Upper lobe of left lung (tissue), 4 donors: ENCODE measurements at regions not wholly inside any gene's neighbourhood (a gene's known extent, or its start where the extent isn't known, plus 50 kb on each side); places are given as distances from the start of the nearest gene placed in this dataset.

Experiments used
- POLR2A ChIP-seq, 4 donors: fragments of 450-650 bp; IDR thresholded peaks; one replicate each; pipeline ENCODE4 v1.5.1; 2016 to 2017; ENCODE audit warnings: antibody characterized with exemption in 4 of 4, mild to moderate bottlenecking in 2 of 4
- TF ChIP-seq, protein P1 (sequence below), 6 experiments: fragments of 450-650 bp in 4 of 6; fragments of 200-600 bp in 2 of 6; sonication (generic) in 2 of 6; IDR thresholded peaks; one replicate each; pipeline ENCODE4 v1.5.1; 2016 to 2019; ENCODE audit warnings: antibody characterized with exemption in 6 of 6

DNA sequence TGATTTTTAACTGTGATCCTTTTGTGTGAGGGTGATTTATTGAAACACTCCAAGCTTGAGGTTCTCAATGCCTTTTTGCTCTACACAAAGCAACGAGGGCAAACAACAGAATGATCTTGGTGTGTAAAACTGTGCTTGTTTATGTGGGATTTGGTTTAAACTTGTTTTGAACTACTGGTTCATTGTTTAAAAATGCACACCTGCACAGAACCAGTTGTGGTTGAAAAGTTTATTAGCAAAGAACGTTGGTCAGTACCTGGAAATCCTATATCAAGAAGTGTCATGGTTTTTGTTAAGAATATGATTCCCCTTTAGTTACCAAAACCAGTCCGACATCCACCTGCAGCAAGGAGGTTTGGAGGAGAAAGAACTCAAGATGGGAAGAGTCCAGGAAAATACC lies 239.4 kb downstream of the WNT5A start:
- TF ChIP-seq, protein P1, sequence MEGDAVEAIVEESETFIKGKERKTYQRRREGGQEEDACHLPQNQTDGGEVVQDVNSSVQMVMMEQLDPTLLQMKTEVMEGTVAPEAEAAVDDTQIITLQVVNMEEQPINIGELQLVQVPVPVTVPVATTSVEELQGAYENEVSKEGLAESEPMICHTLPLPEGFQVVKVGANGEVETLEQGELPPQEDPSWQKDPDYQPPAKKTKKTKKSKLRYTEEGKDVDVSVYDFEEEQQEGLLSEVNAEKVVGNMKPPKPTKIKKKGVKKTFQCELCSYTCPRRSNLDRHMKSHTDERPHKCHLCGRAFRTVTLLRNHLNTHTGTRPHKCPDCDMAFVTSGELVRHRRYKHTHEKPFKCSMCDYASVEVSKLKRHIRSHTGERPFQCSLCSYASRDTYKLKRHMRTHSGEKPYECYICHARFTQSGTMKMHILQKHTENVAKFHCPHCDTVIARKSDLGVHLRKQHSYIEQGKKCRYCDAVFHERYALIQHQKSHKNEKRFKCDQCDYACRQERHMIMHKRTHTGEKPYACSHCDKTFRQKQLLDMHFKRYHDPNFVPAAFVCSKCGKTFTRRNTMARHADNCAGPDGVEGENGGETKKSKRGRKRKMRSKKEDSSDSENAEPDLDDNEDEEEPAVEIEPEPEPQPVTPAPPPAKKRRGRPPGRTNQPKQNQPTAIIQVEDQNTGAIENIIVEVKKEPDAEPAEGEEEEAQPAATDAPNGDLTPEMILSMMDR (IDR thresholded peaks at IDR 0.05), result no peak
- no peak for TF ChIP-seq POLR2A (IDR thresholded peaks at IDR 0.05)
